ES-I3 (cell line): ENCODE measurements at regions not wholly inside any gene's neighbourhood (a gene's known extent, or its start where the extent isn't known, plus 50 kb on each side); places are given as distances from the start of the nearest gene placed in this dataset.
"Not testable (repeated sequence)": the region's sequence is repeated elsewhere in the genome, so short reads cannot be mapped to it uniquely, and the experiment has no call there.

ENCODE experiments used
- H3K36me3 ChIP-seq: 2 replicates; pipeline ENCODE4 v1.6.1; 2013; ENCODE audit warnings: mild to moderate bottlenecking, low read length, control low read depth, moderate library complexity; ENCODE audit not compliant: insufficient read depth
- H3K4me1 ChIP-seq: 2 replicates; pipeline ENCODE4 v1.6.1; 2013; ENCODE audit warnings: mild to moderate bottlenecking, control low read depth, low read length; ENCODE audit not compliant: insufficient read depth
- H3K9ac ChIP-seq: 2 replicates; pipeline ENCODE4 v1.6.1; 2013; ENCODE audit warnings: low read depth, mild to moderate bottlenecking, low read length, moderate library complexity
- H3K9me3 ChIP-seq: 2 replicates; pipeline ENCODE4 v1.6.1; 2013; ENCODE audit warnings: mild to moderate bottlenecking, low read length, moderate library complexity; ENCODE audit not compliant: control insufficient read depth, insufficient read depth

GRCh38 chr2:78127424-78127823 is 605.2 kb upstream of the LRRTM4 start:
- no peaks in the 10 kb centered on the region for H3K4me1 ChIP-seq
- H3K9ac ChIP-seq = no peak overlapping the region
- no peaks in the 10 kb centered on the region for H3K36me3 ChIP-seq
- H3K9me3 ChIP-seq = no peaks in the 10 kb centered on the region

GRCh38 chr2:78132391-78133370 is 610.5 kb upstream of the LRRTM4 start:
- H3K9me3 ChIP-seq = no peaks in the 10 kb centered on the region

GRCh38 chr2:78145395-78145996 is 623.3 kb upstream of the LRRTM4 start:
- no peaks in the 10 kb centered on the region for H3K36me3 ChIP-seq
- H3K4me1 ChIP-seq = no peaks in the 10 kb centered on the region
- no peaks in the 10 kb centered on the region for H3K9me3 ChIP-seq
- H3K9ac ChIP-seq = no peak overlapping the region

More at GRCh38 chr2:78132391-78133370, 610.5 kb upstream of the LRRTM4 start:
- no peaks in the 10 kb centered on the region for H3K4me1 ChIP-seq
- no peak overlapping the region for H3K9ac ChIP-seq
- no peaks in the 10 kb centered on the region for H3K36me3 ChIP-seq

GRCh38 chr2:78145997-78146722 is 624.0 kb upstream of the LRRTM4 start:
- H3K9me3 ChIP-seq = no peaks in the 10 kb centered on the region
- no peak overlapping the region for H3K9ac ChIP-seq
- H3K4me1 ChIP-seq = no peaks in the 10 kb centered on the region
- H3K36me3 ChIP-seq = no peaks in the 10 kb centered on the region

- no peak overlapping the region for H3K9ac ChIP-seq
- H3K4me1 ChIP-seq = no peaks in the 10 kb centered on the region
- H3K36me3 ChIP-seq = no peaks in the 10 kb centered on the region
- H3K9me3 ChIP-seq = no peaks in the 10 kb centered on the region
Measured at GRCh38 chr2:78147466-78147865, 625.3 kb upstream of the LRRTM4 start.

- Histone ChIP-seq H3K4me1 (no peaks in the 10 kb centered on the region), H3K9ac (no peak overlapping the region), H3K9me3 (no peaks in the 10 kb centered on the region), H3K36me3 (no peaks in the 10 kb centered on the region)
Measured at GRCh38 chr2:78154586-78154985, 632.4 kb upstream of the LRRTM4 start.

- no peak overlapping the region for H3K9ac ChIP-seq
- no peaks in the 10 kb centered on the region for H3K9me3 ChIP-seq
- no peaks in the 10 kb centered on the region for H3K36me3 ChIP-seq
- H3K4me1 ChIP-seq = no peaks in the 10 kb centered on the region
Measured at GRCh38 chr2:78162202-78162601, 640.0 kb upstream of the LRRTM4 start.

GRCh38 chr2:78172157-78172556 is 650.0 kb upstream of the LRRTM4 start:
- H3K4me1 ChIP-seq, H3K36me3 ChIP-seq, H3K9me3 ChIP-seq, H3K9ac ChIP-seq: not testable (repeated sequence)

- Histone ChIP-seq H3K36me3 (no peaks in the 10 kb centered on the region), H3K9me3 (no peaks in the 10 kb centered on the region), H3K4me1 (no peaks in the 10 kb centered on the region), H3K9ac (no peak overlapping the region)
Measured at GRCh38 chr2:78175645-78176044, 653.5 kb upstream of the LRRTM4 start.

GRCh38 chr2:78201064-78201575 is 678.9 kb upstream of the LRRTM4 start:
- Histone ChIP-seq H3K36me3 (no peaks in the 10 kb centered on the region), H3K4me1 (peaks cover 3% of the 10 kb centered on the region; the same call in 1 of the 2 replicates), H3K9me3 (no peaks in the 10 kb centered on the region), H3K9ac (no peak overlapping the region)

GRCh38 chr2:78202366-78202765 is 680.2 kb upstream of the LRRTM4 start:
- Histone ChIP-seq H3K9me3 (no peaks in the 10 kb centered on the region), H3K36me3 (no peaks in the 10 kb centered on the region), H3K9ac (no peak overlapping the region), H3K4me1 (peaks cover 3% of the 10 kb centered on the region; the same call in 1 of the 2 replicates)

- H3K9me3 ChIP-seq = no peaks in the 10 kb centered on the region
- H3K36me3 ChIP-seq = no peaks in the 10 kb centered on the region
- H3K4me1 ChIP-seq = peaks cover 3% of the 10 kb centered on the region; the same call in 1 of the 2 replicates
- no peak overlapping the region for H3K9ac ChIP-seq
Measured at GRCh38 chr2:78202986-78203670, 681.0 kb upstream of the LRRTM4 start.

- Histone ChIP-seq H3K9ac (no peak overlapping the region), H3K36me3 (no peaks in the 10 kb centered on the region), H3K4me1 (no peaks in the 10 kb centered on the region), H3K9me3 (no peaks in the 10 kb centered on the region)
Measured at GRCh38 chr2:78218066-78218465, 695.9 kb upstream of the LRRTM4 start.

- H3K36me3 ChIP-seq = no peaks in the 10 kb centered on the region
- H3K9ac ChIP-seq = no peak overlapping the region
- H3K9me3 ChIP-seq = no peaks in the 10 kb centered on the region
- no peaks in the 10 kb centered on the region for H3K4me1 ChIP-seq
Measured at GRCh38 chr2:78237704-78238103, 715.5 kb upstream of the LRRTM4 start.
